ENCODE measurements at regions not wholly inside any gene's neighbourhood (a gene's known extent, or its start where the extent isn't known, plus 50 kb on each side); places are given as distances from the start of the nearest gene placed in this dataset.
"Not testable (repeated sequence)": the region's sequence is repeated elsewhere in the genome, so short reads cannot be mapped to it uniquely, and the experiment has no call there.

DNA sequence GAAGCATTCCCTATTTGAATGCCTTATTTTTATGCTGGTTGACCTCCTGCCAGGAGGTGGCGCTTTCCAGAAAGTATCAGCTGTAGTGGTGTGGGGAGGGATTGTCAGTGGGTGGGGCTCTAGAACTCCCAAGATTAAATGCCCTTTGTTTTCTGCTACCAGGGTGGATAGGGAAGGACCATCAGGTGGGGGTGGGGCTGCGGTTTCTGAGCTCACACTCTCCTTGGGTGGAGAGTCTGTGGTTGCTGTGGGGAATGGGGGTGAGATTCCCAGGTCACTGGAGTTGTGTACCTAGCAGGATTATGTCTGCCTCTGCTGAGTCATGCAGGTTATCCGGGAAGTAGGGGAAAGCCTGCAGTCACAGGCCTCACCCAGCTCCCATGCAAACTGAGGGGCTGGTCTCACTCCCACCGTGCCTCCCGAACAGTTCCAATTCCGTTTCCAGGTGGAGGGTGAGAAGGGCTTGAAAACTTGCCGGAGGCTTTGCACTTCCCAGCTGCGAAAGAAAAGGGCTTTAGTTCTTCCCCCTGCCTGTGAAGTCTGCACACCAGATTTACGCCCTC is 68.3 kb downstream of the ALG10B start:
- no peak for DNase-seq

DNA sequence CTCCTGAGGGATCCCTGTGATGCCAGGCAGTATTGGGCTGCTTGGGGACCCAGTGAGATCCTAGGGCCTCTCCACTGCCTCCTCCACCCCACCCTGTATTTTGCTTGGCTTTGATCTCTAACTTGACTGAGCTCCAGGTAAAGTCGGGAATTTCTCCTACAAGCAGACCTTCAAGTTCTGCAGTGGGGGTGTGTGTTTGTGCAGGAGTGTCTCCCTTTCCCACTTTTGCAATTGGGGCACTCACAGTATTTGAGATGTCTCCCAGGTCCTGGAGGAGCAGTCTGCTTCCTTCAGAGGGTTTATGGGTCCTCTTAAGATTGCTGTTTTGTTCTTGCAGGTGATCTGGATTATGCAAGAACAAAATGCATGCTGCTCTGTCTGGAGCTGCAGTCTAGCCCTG is 68.9 kb downstream of the ALG10B start:
- DNase-seq, result no peak

DNA sequence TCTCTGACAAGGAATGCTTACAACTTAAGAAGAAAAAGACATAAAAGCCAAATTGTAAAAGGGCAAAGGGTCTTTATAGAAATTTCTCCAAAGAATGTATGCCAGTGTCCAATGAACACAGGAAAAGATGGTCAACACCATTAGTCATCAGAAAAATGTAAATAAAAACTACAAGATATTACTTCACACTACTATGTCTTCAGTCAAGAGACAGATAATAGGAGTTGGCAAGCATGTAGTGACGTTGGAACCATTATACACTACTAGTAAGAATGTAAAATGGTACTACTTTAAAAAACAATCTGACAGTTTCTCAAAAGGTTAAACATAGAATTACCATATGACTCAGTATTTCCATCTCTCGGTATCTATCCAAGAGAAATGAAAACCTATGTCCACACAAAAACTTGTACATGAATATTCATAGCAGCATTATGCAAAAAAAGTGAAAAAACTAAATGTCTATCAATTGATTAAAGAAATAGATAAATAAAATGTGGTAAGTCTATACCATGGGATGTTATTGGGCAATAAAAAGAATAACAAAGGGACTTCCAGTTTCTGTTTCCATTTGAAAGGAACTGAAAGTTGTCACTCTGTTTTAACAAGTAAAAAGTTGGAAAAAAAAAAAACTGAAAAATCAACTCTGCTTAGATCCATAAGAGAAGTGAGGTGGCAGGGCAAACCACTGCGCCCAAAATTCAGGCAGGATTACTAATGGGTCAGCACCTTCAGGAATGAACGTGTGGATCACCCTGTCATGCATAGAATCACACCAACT is 69.8 kb downstream of the ALG10B start:
- peak; percentile 76 for DNase-seq

DNA sequence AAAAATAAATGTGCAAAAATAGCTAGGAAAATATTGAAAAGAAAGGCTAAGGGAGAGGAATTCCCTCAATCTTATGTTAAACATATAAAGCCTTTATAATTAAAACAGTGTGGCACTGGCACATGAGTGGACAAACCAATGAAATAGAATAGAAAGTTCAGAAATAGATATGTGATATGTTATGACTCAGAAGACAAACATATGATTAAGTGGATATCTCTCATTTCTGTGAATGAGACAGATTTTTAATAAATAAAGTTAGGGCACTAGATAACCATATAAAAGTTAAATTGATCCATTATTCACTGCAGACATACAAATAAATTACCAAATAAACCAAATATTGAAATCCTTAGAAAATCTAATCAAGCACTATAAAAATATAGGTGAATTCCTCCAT is 73.0 kb downstream of the ALG10B start:
- DNase-seq, result no peak

DNA sequence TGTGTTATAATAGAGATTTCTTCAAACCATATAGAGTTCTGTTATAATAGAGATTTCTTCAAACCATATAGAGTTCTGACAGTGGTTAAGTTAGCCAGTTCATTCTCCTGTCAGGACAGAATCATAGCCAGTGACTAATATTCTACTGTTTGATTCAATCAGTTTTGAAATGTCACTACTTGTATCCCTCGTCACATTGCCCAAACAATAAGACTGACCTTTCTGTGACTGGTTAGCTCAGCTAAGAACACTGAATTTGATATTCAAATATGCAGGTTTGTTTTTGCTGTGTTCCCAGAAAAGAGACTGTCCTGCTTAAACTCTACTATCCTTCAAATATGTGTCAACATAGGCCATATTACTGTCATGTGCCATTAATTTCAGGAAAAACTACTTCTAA is 74.4 kb downstream of the ALG10B start:
- DNase-seq, result peak; percentile 34

DNA sequence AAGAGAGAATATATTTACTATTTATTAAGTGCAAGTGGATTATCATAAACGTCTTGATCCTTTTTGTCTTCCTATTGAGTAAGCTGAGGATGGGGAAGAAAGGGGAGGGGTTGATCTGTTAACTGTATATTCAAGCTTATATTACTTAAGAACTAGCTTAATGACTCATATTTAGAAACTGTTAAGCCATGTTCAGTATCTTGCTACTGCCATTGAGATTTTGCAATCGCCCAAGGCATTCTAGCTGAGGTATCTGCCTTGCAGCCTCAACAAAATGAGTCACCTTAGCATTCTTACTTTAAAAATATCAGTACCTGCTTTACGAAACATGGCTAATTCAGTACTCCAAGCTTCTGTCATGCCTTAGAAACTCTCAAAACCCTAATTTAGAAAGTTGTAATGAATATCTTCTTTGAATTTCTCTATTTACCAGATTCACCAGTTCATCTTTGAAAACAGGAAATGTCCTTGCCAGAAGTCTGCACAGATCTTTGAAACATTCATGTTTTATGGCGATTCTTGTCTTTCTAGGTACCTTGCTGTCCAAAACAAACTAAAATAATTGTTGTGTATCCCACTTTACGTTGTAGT is 76.1 kb downstream of the ALG10B start:
- peak; percentile 88 for DNase-seq

DNA sequence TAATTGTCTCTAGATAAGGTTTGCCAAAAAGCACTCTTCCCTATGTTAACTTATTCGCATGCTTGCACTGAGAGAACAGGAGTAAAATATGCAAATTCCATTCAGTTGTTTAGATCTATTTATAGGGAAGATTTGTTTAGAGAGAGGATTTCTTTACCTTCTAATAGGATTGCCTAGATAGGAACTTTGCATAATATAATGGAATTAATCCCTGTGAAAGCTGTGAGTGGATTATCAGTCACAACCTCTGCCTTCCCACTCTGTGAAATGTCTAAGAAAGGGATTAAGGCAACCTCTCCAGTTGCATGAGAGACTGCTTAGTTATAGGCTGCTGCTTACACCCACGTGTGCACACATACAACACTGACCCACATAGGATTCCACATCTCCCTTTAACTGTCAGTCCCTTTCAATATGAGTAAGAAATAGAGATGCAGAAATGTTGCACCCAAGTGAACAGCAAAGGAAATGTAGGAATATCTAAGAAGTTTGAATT is 83.2 kb downstream of the ALG10B start:
- DNase-seq, result no peak

DNA sequence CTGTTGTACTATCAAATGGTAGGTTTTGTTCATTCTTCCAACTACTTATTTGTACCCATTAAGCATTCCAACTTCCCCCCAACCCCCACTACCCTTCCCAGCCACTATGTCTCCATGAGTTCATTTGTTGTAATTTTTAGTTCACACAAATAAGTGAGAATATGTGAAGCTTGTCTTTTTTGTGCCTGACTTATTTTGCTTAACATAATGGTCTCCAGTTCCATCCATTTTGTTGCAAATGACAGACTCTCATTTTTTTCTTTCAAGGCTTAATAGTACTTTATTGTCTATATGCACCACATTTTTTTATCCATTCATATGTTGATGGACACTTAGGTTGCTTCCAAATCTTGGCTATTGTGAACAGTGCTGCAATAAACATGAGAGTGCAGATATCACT is 86.2 kb downstream of the ALG10B start:
- DNase-seq, result no peak

DNA sequence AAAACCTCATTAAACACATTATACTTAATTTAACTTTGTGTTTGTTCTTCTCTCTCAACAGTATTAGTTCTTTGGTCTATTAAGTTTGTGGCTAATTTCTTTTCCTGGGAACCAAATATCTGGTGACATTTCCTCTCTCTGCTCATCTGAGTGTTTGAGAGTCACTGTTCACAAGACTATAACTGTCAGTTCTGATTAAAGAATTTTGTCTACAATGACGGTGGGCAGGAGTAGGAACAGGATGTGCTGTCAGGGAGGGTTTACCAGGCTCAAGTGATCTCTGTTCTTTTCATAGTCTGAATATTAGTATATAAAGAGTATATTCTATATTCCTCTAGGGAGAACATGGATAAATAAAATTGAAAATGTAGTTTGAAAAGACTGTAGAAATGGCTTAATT is 92.9 kb downstream of the ALG10B start:
- no peak for DNase-seq

DNA sequence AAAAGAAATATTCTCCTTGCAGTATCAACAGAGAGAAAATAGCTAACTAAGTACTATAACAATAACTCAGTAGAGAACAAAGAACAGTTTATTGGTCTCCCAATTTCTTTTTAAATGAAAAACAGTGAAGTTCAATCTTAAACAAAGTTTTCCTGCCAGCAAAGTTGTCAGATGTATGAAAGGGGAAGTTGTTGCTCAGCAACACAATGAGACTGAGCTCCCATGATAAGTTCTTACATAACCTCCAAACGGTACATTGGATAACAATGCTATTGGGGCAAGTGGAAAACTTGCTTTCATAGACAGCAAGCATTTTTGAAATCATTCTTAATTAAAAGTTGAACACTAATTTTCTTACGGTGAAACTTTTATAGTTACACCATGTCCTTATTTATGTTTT is 94.9 kb downstream of the ALG10B start:
- DNase-seq, result peak; percentile 69

DNA sequence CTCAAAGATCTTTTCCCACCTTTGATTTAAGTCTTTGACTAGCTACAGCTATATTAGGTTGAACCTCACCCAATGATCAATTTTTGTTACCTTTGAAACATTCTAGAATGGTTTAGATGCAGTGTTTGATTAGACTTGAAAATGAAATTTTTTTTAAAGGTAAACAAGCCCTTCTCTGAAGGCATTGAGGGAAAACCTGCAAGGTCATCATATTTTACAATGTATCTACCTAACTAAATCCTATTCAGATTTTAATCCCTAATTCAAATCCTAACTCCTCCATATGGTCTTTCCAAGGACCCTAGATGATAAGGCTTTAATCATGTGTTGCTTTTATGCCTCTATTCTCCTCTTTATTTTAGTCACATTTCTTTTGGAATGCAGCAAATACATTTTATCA is 95.4 kb downstream of the ALG10B start:
- DNase-seq, result no peak

DNA sequence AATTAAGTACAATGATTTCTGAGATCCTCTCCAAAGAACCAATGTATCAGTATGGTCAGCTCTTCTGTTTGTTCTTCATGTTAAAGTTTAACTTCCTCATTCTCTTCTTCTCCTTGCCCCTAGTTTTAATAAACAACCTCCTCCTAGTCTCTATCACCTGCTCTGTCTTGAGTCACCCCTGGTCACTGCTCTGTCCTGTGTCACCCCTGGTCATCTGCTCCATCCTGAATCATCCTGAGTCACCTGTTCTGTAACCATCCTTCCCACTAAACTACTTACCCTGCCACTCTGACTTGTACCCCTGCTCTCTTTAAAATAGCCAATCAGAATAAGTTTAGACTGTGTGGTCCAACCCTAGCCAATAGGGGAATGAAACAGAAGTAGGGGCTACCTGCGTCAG is 100.5 kb downstream of the ALG10B start:
- peak; percentile 9 for DNase-seq

DNA sequence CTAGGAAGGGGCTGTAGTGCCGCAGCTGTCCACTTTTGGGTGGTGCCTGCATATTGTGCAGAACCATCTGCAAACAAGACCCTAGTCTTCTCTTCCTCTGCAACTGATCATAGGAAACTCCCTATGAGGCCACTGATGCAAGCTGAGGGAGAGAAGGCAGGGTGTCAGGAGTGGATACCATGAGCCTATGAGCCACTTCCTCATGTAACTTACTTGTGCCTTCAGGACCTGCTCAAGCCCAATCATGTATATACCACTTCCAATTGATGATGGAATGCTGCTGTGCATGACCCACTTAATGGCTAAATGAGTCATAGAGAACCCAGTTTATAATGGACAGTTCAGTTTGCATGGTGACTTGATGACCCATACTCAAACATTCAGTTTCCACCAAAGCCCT is 107.9 kb downstream of the ALG10B start:
- peak; percentile 14 for DNase-seq

DNA sequence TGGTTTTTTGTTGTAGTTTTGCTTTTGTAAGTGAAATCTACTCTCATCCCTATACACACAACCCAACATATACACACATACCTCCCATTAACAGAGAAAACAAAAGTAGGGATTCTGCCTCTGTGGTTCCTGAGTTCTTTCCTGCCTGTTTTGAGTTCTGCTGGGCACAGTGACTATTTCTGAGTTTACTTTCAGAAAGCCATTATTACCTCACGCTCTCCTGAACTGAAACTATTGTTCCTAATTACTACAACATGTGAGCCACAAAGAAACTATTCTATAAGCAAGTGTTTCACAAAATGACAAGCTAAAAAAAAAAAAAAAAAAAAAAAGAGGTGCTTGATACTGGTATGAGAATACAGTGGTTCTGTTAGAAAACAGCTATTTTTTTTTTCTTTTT is 110.9 kb downstream of the ALG10B start:
- DNase-seq, result no peak

DNA sequence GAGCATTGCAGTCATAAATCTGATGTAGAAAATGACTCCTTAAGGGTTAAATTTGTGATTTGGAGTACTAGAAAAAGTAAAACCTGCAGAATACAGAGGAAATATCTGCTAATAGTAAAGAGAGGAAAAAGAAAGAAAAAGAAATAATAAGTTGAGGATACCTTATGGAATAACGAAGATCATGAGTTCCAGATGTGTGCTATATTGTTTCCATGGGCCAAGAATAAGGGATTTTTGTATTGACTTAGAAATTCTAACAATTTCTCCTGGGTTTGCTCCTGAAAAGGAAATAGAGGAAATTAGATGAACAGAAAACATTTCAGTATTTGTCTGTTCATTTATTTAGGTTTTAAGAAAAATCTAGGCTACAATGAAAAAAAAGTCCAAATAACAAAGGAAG is 115.3 kb downstream of the ALG10B start:
- no peak for DNase-seq

DNA sequence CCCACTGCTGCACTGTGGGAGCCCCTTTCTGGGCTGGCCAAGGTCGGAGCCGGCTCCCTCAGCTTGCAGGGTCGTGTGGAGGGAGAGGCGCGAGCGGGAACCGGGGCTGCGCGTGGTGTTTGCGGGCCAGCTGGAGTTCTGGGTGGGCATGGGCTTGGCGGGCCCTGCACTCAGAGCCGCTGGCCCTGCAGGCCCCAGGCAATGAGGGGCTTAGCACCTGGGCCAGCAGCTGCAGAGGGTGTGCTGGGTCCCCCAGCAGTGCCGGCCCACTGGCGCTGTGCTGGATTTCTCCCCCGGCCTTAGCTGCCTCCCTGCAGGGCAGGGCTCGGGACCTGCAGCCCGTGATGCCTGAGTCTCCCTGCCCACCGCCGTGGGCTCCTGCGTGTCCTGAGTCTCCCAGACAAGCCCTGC is 125.3 kb downstream of the ALG10B start:
- DNase-seq, result not testable (repeated sequence)

DNA sequence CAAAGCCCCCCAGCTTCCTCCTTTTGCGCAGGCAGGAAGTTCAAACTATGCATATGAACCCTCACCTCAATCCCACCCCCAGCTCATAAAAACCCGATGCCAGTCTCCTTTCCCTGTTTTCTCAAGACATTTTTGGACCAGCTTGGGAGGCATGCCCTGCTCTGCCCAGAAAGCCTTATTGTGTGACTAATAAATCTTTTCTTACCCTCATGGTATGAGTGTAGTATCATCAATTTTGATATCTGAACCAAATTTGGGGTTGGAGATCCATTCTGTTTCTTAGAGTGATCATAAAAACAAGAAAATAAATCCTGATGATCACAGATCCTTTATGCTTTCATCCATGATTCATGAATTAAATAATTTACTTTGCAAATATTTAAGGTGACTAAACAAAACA is 128.5 kb downstream of the ALG10B start:
- DNase-seq, result no peak

DNA sequence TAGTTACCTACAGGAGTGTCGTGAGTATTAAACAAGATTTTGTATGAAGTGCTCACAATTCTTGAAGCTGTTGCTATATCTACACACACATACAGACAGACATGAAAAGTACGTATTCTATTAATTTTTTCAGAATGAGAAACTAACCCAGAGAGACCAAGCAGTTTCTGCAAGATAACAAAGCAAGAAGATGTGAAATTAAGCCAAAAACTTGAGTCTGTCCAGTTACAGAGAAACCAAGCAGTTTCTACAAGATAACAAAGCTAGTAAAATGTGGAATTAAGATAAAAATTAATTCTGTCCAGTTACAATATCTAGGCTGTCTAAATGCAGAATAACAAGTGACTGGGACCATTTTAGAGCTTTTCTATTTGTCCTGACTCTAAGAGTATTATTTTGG is 132.4 kb downstream of the ALG10B start:
- DNase-seq, result no peak

DNA sequence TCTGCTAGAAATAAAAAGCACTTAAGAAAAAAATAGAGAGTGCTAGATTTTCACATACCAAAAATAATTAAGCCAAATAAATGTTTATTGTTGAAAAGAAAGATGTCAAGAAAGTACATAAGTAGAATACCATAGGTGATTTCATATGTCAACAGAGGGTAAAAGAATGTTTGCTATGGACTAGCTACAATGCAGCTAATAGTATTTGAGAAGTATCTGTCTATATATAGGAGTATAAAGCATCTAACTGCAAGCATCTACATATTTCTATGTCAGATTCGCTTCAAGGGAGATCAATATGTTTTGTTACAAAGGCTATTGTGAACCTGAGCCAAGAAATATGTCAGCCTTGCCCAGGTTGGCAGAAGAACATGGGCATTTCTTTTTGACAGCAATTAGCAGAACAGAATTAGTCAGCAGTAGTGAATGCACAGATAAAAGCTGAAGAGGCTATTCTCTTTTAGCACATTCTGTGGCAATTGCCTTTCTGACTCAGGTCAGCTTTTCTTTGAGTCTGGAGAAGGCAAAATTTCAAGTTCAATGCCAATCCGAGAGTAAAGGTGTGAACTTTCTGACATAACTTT is 140.1 kb downstream of the ALG10B start:
- no peak for DNase-seq

DNA sequence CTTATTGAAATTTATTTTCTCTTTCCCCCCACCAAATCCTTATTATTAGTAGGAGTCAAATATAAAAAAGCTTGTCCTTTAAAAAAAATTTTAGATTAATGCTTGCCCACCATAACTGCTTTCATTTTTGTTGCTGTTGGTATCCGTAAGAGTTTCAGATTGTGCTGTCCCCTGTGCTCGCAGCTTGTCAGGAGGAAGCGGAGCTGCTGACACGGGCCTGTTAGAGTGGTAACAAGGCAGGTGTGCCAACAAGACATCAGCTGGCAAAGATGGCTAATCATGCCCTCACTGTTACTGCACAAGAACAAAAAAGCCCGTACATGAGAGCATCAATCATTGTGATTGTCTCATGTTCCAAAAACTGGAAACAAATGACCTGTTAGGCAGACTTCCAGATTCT is 148.4 kb downstream of the ALG10B start:
- DNase-seq, result no peak

DNA sequence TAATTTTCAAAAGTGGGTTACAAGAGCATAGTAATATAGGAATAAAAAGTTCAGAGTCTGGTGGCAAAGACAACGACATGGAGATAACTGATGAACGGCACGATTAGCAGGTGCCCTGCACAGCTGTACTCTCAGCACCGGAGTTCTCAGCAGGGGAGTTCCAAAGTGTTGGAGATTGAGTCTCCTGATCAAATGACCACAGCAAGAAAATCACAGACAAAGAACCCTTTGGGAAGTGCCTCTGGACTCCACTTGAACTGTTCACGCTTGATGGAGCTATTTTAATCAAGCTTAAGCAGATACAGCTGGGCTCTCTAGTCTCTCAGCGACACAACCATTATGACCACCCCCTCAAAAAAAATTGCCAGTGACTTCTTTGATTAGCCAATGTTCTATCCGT is 153.1 kb downstream of the ALG10B start:
- no peak for DNase-seq

DNA sequence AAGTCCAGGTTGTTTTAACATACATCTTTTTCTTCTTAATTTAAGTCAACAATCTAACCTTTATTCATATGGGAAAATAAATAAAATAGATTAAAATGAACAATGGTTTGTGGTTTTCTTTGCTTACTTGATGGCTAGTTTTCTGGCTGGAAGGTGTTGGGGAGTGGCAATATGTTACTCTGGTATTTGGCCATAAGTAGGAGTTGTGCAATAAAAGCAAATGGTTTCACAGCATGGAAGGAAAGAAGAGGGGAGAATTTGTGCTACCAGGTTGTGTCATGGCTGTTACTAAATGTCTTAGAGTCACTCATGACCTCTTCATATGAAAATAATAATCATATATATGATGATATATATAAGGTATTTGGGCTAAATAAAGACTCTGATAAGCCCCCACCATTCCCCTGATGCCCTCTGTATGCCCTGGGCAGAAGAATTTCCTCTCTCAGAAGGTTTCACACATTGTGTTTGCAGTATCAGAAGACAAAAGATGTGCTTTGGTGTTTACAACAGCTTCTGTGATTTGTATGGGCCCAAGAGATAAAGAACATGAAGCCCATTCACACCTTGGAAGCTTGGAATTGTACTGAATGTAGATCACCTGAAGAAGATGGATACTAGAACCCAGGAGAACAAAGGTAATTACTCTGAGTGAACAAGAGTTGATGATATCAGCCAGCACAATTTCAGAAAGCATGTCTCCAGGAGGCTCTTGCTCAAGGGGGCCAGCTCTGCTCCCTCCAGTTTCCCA is 160.9 kb downstream of the ALG10B start:
- no peak for DNase-seq

DNA sequence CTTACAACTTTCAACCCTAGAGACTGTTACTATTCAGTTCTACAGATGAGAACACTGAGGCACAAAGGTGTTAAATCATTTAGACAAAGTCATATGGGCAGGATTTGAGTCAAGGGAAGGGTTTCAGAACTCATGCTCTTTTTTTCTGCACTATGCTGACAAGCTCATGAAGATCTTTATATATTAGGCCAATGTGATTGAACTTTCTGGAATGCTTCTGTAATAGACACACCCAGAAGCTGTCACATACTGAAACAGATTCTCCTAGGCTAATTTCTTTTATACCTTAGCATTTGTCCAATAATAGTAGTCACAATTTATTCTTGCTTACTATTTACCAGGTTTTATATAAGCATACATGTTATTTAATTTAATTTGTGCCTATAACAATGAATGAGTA is 164.0 kb downstream of the ALG10B start:
- DNase-seq, result no peak
